ENCODE measurements at regions not wholly inside any gene's neighbourhood (a gene's known extent, or its start where the extent isn't known, plus 50 kb on each side); places are given as distances from the start of the nearest gene placed in this dataset.

DNA sequence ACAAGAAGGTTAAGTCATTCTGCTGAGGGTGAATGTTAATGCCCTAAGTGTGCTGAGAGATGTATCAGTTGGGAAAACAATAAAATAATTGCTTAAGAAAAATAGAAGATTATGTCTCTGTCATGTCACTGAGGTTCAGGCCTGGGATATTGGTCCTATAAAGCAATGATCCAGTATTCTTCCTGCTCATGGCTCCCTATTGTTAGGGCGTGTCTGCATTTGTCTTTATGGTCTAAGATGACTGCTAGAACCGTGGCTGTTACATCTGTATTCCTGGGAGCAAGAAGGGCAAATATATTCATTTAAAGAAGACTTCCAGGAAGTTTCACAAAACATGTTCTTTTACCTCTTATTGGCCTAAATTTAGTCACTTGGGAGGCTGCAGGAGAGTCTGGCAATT is 125.0 kb downstream of the KCNE4 start:
- Mint-ChIP-seq H3K27me3 (ENCODE audit: low read depth) (no peaks in the 10 kb centered on the region), H3K27ac (no peak overlapping the region), H3K9me3 (peaks cover 0 to 10% of the 10 kb centered on the region in 2 experiments; a peak in 3 of 5 replicates), H3K36me3 (ENCODE audit: insufficient read depth in 1 of 3, low read depth in 3 of 3) (peaks cover 0 to 4% (median 0%) of the 10 kb centered on the region in 3 experiments; a peak in 2 of 7 replicates), H3K4me1 (peaks cover 7% of the 10 kb centered on the region in 2 experiments; a peak in 3 of 4 replicates), H3K4me3 (no peak overlapping the region)
- Histone ChIP-seq H2AFZ (ENCODE audit: low read length) (no peak overlapping the region), H3K23me2 (ENCODE audit: insufficient read length, low read depth, low read length, poor library complexity, severe bottlenecking) (no peaks in the 10 kb centered on the region), H4K8ac (replicated peaks; ENCODE audit: insufficient read length, low read depth, low read length) (no peak overlapping the region), H4K91ac (ENCODE audit: insufficient read length, low read depth, low read length) (no peak overlapping the region), H2AK5ac (ENCODE audit: insufficient read length, low read length) (no peak overlapping the region), H4K20me1 (ENCODE audit: control insufficient read depth, insufficient read depth, insufficient read length) (no peaks in the 10 kb centered on the region), H3K27me3 (ENCODE audit: insufficient read depth, low read length) (no peaks in the 10 kb centered on the region), H3K9ac (ENCODE audit: extremely low read depth, insufficient read length, low read length) (no peak overlapping the region), H3K79me1 (ENCODE audit: insufficient read depth, low read depth, low read length, poor library complexity, severe bottlenecking) (no peaks in the 10 kb centered on the region), H3T11ph (ENCODE audit: low read length) (no peak overlapping the region), H3K56ac (ENCODE audit: insufficient read length, low read depth, low read length) (no peak overlapping the region), H2BK15ac (ENCODE audit: low read depth, low read length) (no peak overlapping the region), H2BK12ac (ENCODE audit: insufficient read length, low read depth, low read length) (no peak overlapping the region), H2BK20ac (ENCODE audit: low read depth, low read length, poor library complexity, severe bottlenecking) (no peak overlapping the region), H3K4me1 (ENCODE audit: insufficient read depth, low read length) (no peaks in the 10 kb centered on the region; the same call in 1 of the 2 replicates), H3K23ac (ENCODE audit: insufficient read length, low read depth, low read length) (no peak overlapping the region), H3K4me2 (ENCODE audit: insufficient read depth, insufficient read length, low read length) (no peak overlapping the region), H3K4ac (ENCODE audit: low read depth, low read length) (no peak overlapping the region), H2BK5ac (ENCODE audit: insufficient read length, low read length) (no peak overlapping the region), H4K5ac (ENCODE audit: insufficient read length, low read depth, low read length) (no peak overlapping the region), H3K14ac (ENCODE audit: insufficient read depth, low read length) (no peak overlapping the region), H3K79me2 (ENCODE audit: insufficient read depth, low read length) (no peaks in the 10 kb centered on the region), H3K9me3 (ENCODE audit: control insufficient read depth, low read depth, low read length) (no peaks in the 10 kb centered on the region), H3K18ac (ENCODE audit: insufficient read length, low read depth, low read length) (no peak overlapping the region), H2BK120ac (ENCODE audit: low read depth, low read length, poor library complexity, severe bottlenecking) (no peak overlapping the region), H3K27ac (ENCODE audit: insufficient read length, low read depth, low read length) (no peak overlapping the region)
- TF ChIP-seq, protein P1, sequence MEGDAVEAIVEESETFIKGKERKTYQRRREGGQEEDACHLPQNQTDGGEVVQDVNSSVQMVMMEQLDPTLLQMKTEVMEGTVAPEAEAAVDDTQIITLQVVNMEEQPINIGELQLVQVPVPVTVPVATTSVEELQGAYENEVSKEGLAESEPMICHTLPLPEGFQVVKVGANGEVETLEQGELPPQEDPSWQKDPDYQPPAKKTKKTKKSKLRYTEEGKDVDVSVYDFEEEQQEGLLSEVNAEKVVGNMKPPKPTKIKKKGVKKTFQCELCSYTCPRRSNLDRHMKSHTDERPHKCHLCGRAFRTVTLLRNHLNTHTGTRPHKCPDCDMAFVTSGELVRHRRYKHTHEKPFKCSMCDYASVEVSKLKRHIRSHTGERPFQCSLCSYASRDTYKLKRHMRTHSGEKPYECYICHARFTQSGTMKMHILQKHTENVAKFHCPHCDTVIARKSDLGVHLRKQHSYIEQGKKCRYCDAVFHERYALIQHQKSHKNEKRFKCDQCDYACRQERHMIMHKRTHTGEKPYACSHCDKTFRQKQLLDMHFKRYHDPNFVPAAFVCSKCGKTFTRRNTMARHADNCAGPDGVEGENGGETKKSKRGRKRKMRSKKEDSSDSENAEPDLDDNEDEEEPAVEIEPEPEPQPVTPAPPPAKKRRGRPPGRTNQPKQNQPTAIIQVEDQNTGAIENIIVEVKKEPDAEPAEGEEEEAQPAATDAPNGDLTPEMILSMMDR (conservative IDR thresholded peaks at IDR 0.05), result no peak
- WGBS (ENCODE audit: extremely low coverage, insufficient read length, low lambda C conversion rate), result no CpG with 5 or more reads among the region's 2 CpGs
- no peak for DNase-seq

Data from H9 (cell line).